ENCODE measurements at regions not wholly inside any gene's neighbourhood (a gene's known extent, or its start where the extent isn't known, plus 50 kb on each side); places are given as distances from the start of the nearest gene placed in this dataset.

GRCh38 chr9:534886-535285, 306.6 kb upstream of the DMRT1 start:
- H3K27ac ChIP-seq (ENCODE audit: low read depth in 2 of 2, low read length in 1 of 2) = no peak overlapping the region
- no peak overlapping the region for H3K4me3 ChIP-seq (ENCODE audit: low read depth in 2 of 2, low read length in 1 of 2)
- H3F3A ChIP-seq (replicated peaks; ENCODE audit: insufficient read depth) = no peaks in the 10 kb centered on the region
- H3K9me3 ChIP-seq = no peaks in the 10 kb centered on the region
- TF ChIP-seq NRF1 (IDR thresholded peaks at IDR 0.05; ENCODE audit: low read depth, low read length) (no peak), TCF12 (IDR thresholded peaks at IDR 0.05) (no peak), POLR2AphosphoS5 (IDR thresholded peaks at IDR 0.05; ENCODE audit: low read depth, low read length) (no peak), RXRA (IDR thresholded peaks at IDR 0.05; ENCODE audit: borderline replicate concordance, low read depth) (no peak), MEF2A (IDR thresholded peaks at IDR 0.05; ENCODE audit: borderline replicate concordance, low read depth) (no peak), ELF1 (IDR thresholded peaks at IDR 0.05) (no peak), JUND (IDR thresholded peaks at IDR 0.05) (no peak), ZBTB33 (IDR thresholded peaks at IDR 0.05; ENCODE audit: borderline replicate concordance, low read depth) (no peak), YY1 (IDR thresholded peaks at IDR 0.05; ENCODE audit: low read depth) (no peak), SIN3A (IDR thresholded peaks at IDR 0.05; ENCODE audit: borderline replicate concordance, low read depth, low read length) (no peak), REST (IDR thresholded peaks at IDR 0.05; ENCODE audit: low read depth, low read length) (no peak)
- TF ChIP-seq, protein P1, sequence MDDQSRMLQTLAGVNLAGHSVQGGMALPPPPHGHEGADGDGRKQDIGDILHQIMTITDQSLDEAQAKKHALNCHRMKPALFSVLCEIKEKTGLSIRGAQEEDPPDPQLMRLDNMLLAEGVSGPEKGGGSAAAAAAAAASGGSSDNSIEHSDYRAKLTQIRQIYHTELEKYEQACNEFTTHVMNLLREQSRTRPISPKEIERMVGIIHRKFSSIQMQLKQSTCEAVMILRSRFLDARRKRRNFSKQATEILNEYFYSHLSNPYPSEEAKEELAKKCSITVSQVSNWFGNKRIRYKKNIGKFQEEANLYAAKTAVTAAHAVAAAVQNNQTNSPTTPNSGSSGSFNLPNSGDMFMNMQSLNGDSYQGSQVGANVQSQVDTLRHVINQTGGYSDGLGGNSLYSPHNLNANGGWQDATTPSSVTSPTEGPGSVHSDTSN (IDR thresholded peaks at IDR 0.05) = no peak
- TF ChIP-seq, protein P2, sequence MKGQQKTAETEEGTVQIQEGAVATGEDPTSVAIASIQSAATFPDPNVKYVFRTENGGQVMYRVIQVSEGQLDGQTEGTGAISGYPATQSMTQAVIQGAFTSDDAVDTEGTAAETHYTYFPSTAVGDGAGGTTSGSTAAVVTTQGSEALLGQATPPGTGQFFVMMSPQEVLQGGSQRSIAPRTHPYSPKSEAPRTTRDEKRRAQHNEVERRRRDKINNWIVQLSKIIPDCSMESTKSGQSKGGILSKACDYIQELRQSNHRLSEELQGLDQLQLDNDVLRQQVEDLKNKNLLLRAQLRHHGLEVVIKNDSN (IDR thresholded peaks at IDR 0.05; ENCODE audit: borderline replicate concordance, low read depth) = no peak
- CTCF ChIA-PET = no interaction called here
- WGBS (ENCODE audit: low lambda C conversion rate) = 11% methylated on average over 4 of the region's 4 CpGs
- H3K9ac ChIP-seq = no peak overlapping the region
- H3K79me2 ChIP-seq (ENCODE audit: insufficient read depth) = no peaks in the 10 kb centered on the region
- peaks cover 23% of the 10 kb centered on the region; the same call in 1 of the 2 replicates for H3K27me3 ChIP-seq (ENCODE audit: insufficient read depth)
- no peak overlapping the region for H2AFZ ChIP-seq (ENCODE audit: low read depth)
- no peaks in the 10 kb centered on the region for H4K20me1 ChIP-seq (ENCODE audit: insufficient read depth)
- no peaks in the 10 kb centered on the region for H3K4me1 ChIP-seq (ENCODE audit: control insufficient read depth in 1 of 2, insufficient read depth in 2 of 2, low read depth in 1 of 2, low read length in 1 of 2)
- H3K4me2 ChIP-seq = no peak overlapping the region
- H3K36me3 ChIP-seq (replicated peaks in 1 of 2; ENCODE audit: control insufficient read depth in 1 of 2, insufficient read depth in 2 of 2, low read length in 1 of 2) = no peaks in the 10 kb centered on the region
- POLR2A ChIA-PET = no interaction called here
- no peaks in the 10 kb centered on the region for H3K9me2 ChIP-seq
- no peak for DNase-seq

Data from SK-N-SH (cell line).